Suprapubic skin (tissue), 4 donors: ENCODE measurements at regions not wholly inside any gene's neighbourhood (a gene's known extent, or its start where the extent isn't known, plus 50 kb on each side); places are given as distances from the start of the nearest gene placed in this dataset.

Experiments used
- CTCF ChIP-seq, 2 donors: fragments of 200-600 bp in 1 of 2; fragments of 450-650 bp in 1 of 2; sonication (generic) in 1 of 2; IDR thresholded peaks; one replicate each; pipeline ENCODE4 v1.5.1; 2016 to 2019; ENCODE audit warnings: antibody characterized with exemption in 2 of 2, mild to moderate bottlenecking in 1 of 2, moderate library complexity in 1 of 2
- POLR2A ChIP-seq, 2 donors: fragments of 450-650 bp; IDR thresholded peaks; one replicate each; pipeline ENCODE4 v1.6.1; 2017; ENCODE audit warnings: antibody characterized with exemption in 2 of 2, mild to moderate bottlenecking in 2 of 2, moderate library complexity in 2 of 2
- POLR2AphosphoS5 ChIP-seq, 3 donors: sonication (generic); formaldehyde crosslinking; IDR thresholded peaks; one replicate each; pipeline ENCODE4 v1.6.1; 2017; ENCODE audit warnings: antibody characterized with exemption in 3 of 3

GRCh38 chr5:67334373-67334772, 137.8 kb upstream of the CD180 start:
- TF ChIP-seq POLR2AphosphoS5 (IDR thresholded peaks at IDR 0.05) (no peak), CTCF (IDR thresholded peaks at IDR 0.05) (no peak), POLR2A (IDR thresholded peaks at IDR 0.05) (no peak)
